ENCODE measurements at regions not wholly inside any gene's neighbourhood (a gene's known extent, or its start where the extent isn't known, plus 50 kb on each side); places are given as distances from the start of the nearest gene placed in this dataset.
A peak's percentile ranks its signal among the peaks of the same experiment; 100 is the strongest.
"Not testable (repeated sequence)": the region's sequence is repeated elsewhere in the genome, so short reads cannot be mapped to it uniquely, and the experiment has no call there.

- not testable (repeated sequence) for DNase-seq (ENCODE audit: low read depth)
Observed at GRCh38 chr2:57707794-57708193, 338.8 kb upstream of the VRK2 start.

- DNase-seq (ENCODE audit: low read depth), result no peak
Observed at GRCh38 chr2:57711991-57712390, 334.6 kb upstream of the VRK2 start.

GRCh38 chr2:57720728-57721627 lies 325.6 kb upstream of the VRK2 start:
- DNase-seq (ENCODE audit: low read depth), result peak; percentile 20

GRCh38 chr2:57725337-57725947 lies 321.2 kb upstream of the VRK2 start:
- DNase-seq (ENCODE audit: low read depth), result no peak

- no peak for DNase-seq (ENCODE audit: low read depth)
Observed at GRCh38 chr2:57726294-57726693, 320.3 kb upstream of the VRK2 start.

- no peak for DNase-seq (ENCODE audit: low read depth)
Observed at GRCh38 chr2:57728691-57729090, 317.9 kb upstream of the VRK2 start.

- DNase-seq (ENCODE audit: low read depth), result no peak
Observed at GRCh38 chr2:57733956-57734355, 312.6 kb upstream of the VRK2 start.

GRCh38 chr2:57740891-57741290 lies 305.7 kb upstream of the VRK2 start:
- no peak for DNase-seq (ENCODE audit: low read depth)

- DNase-seq (ENCODE audit: low read depth), result no peak
Observed at GRCh38 chr2:57753636-57754035, 293.0 kb upstream of the VRK2 start.

GRCh38 chr2:57758686-57759085 lies 287.9 kb upstream of the VRK2 start:
- DNase-seq (ENCODE audit: low read depth), result no peak

GRCh38 chr2:57759131-57759530 lies 287.5 kb upstream of the VRK2 start:
- no peak for DNase-seq (ENCODE audit: low read depth)

- DNase-seq (ENCODE audit: low read depth), result peak; percentile 70
Observed at GRCh38 chr2:57759822-57760300, 286.7 kb upstream of the VRK2 start.

GRCh38 chr2:57760381-57760801 lies 286.2 kb upstream of the VRK2 start:
- no peak for DNase-seq (ENCODE audit: low read depth)

- no peak for DNase-seq (ENCODE audit: low read depth)
Observed at GRCh38 chr2:57776916-57777315, 269.7 kb upstream of the VRK2 start.

- DNase-seq (ENCODE audit: low read depth), result no peak
Observed at GRCh38 chr2:57782587-57782986, 264.0 kb upstream of the VRK2 start.

- no peak for DNase-seq (ENCODE audit: low read depth)
Observed at GRCh38 chr2:57793310-57793709, 253.3 kb upstream of the VRK2 start.

GRCh38 chr2:57796527-57796926 lies 250.1 kb upstream of the VRK2 start:
- DNase-seq (ENCODE audit: low read depth), result no peak

GRCh38 chr2:57798346-57798745 lies 248.3 kb upstream of the VRK2 start:
- DNase-seq (ENCODE audit: low read depth), result no peak

GRCh38 chr2:57802243-57802642 lies 244.4 kb upstream of the VRK2 start:
- DNase-seq (ENCODE audit: low read depth), result no peak

- no peak for DNase-seq (ENCODE audit: low read depth)
Observed at GRCh38 chr2:57804971-57805370, 241.6 kb upstream of the VRK2 start.

GRCh38 chr2:57806449-57806968 lies 240.1 kb upstream of the VRK2 start:
- no peak for DNase-seq (ENCODE audit: low read depth)

- no peak for DNase-seq (ENCODE audit: low read depth)
Observed at GRCh38 chr2:57809230-57809629, 237.4 kb upstream of the VRK2 start.

GRCh38 chr2:57821088-57821487 lies 225.5 kb upstream of the VRK2 start:
- no peak for DNase-seq (ENCODE audit: low read depth)
